ENCODE measurements at regions not wholly inside any gene's neighbourhood (a gene's known extent, or its start where the extent isn't known, plus 50 kb on each side); places are given as distances from the start of the nearest gene placed in this dataset.
"Not testable (repeated sequence)": the region's sequence is repeated elsewhere in the genome, so short reads cannot be mapped to it uniquely, and the experiment has no call there.

DNA sequence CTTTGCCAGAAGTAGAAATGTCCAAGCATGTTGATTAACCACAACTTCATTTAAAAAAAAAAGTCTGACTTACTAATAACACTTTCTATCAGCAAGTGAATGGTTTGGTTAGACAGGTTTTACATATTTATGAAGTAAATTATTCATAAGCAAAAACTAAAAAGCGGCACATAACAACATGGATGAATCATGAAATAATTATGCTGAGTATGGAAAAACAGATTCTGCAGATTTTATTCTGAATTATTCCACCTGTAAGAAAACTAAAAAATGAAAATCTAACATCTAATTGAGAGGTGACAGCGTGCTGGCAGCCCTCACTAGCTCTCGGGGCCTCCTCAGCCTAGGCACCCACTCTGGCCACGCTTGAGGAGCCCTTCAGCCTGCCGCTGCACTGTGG is 173.5 kb downstream of the ADAM29 start:
- WGBS, 4 donors = 66 to 87% (median 73%) methylated on average over 5 of the region's 5 CpGs
- no peak overlapping the region for H3K27ac ChIP-seq
- TF ChIP-seq, protein P1, sequence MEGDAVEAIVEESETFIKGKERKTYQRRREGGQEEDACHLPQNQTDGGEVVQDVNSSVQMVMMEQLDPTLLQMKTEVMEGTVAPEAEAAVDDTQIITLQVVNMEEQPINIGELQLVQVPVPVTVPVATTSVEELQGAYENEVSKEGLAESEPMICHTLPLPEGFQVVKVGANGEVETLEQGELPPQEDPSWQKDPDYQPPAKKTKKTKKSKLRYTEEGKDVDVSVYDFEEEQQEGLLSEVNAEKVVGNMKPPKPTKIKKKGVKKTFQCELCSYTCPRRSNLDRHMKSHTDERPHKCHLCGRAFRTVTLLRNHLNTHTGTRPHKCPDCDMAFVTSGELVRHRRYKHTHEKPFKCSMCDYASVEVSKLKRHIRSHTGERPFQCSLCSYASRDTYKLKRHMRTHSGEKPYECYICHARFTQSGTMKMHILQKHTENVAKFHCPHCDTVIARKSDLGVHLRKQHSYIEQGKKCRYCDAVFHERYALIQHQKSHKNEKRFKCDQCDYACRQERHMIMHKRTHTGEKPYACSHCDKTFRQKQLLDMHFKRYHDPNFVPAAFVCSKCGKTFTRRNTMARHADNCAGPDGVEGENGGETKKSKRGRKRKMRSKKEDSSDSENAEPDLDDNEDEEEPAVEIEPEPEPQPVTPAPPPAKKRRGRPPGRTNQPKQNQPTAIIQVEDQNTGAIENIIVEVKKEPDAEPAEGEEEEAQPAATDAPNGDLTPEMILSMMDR (IDR thresholded peaks at IDR 0.05) = no peak
- TF ChIP-seq POLR2A (IDR thresholded peaks at IDR 0.05) = no peak
- no peaks in the 10 kb centered on the region for H3K4me1 ChIP-seq (replicated peaks in 1 of 2)
- DNase-seq = no peak
- H3K36me3 ChIP-seq (replicated peaks in 1 of 2) = no peaks in the 10 kb centered on the region
- H3K4me3 ChIP-seq = no peak overlapping the region
- no peaks in the 10 kb centered on the region for H3K27me3 ChIP-seq
- no peaks in the 10 kb centered on the region for H3K9me3 ChIP-seq (replicated peaks in 1 of 3)
- intact Hi-C loops (cut with DNase I) = no loop called here

DNA sequence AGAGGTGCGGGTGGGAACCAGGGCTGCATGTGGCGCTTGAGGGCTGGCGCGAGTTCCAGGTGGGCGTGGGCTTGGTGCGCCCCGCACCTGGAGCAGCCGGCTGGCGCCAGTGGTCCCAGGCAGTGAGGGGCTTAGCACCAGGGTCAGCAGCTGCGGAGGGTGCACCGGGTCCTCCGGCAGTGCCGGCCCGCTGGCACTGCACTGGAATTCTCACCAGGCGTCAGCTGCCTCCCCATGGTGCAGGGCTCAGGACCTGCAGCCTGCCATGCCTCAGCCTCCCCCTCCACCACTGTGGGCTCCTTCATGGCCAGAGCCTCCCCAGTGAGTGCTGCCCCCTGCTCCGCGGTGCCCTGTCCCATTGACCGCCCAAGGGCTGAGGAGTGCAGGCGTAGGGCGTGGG is 174.0 kb downstream of the ADAM29 start:
- no peak for DNase-seq
- Histone ChIP-seq H3K27ac (no peak overlapping the region), H3K4me3 (no peak overlapping the region), H3K9me3 (replicated peaks in 1 of 3) (no peaks in the 10 kb centered on the region), H3K27me3 (no peaks in the 10 kb centered on the region), H3K4me1 (replicated peaks in 1 of 2) (no peaks in the 10 kb centered on the region), H3K36me3 (replicated peaks in 1 of 2) (no peaks in the 10 kb centered on the region)
- intact Hi-C loops (cut with DNase I) = no loop called here
- WGBS, 4 donors = 79 to 88% (median 82%) methylated on average over 7 to 19 of the region's 20 CpGs
- TF ChIP-seq, protein P1 (IDR thresholded peaks at IDR 0.05) = no peak
- no peak for TF ChIP-seq POLR2A (IDR thresholded peaks at IDR 0.05)

DNA sequence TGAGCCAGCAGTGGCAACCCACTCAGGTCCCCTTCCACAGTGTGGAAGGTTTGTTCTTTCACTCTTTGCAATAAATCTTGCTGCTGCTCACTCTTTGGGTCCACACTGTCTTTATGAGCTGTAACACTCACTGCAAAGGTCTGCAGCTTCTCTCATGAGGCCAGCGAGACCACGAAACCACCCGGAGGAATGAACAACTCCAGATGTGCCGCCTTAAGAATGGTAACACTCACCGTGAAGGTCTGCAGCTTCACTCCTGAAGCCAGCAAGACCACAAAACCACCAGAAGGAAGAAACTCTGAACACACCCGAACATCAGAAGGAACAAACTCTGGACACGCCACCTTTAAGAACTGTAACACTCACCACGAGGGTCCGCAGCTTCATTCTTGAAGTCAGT is 174.9 kb downstream of the ADAM29 start:
- H3K4me3 ChIP-seq; H3K27me3 ChIP-seq; H3K9me3 ChIP-seq (replicated peaks in 1 of 3); H3K27ac ChIP-seq; H3K4me1 ChIP-seq (replicated peaks in 1 of 2); DNase-seq; intact Hi-C loops (cut with DNase I); H3K36me3 ChIP-seq (replicated peaks in 1 of 2): not testable (repeated sequence)
- 76 to 85% (median 83%) methylated on average over 6 to 9 of the region's 9 CpGs for WGBS, 4 donors

DNA sequence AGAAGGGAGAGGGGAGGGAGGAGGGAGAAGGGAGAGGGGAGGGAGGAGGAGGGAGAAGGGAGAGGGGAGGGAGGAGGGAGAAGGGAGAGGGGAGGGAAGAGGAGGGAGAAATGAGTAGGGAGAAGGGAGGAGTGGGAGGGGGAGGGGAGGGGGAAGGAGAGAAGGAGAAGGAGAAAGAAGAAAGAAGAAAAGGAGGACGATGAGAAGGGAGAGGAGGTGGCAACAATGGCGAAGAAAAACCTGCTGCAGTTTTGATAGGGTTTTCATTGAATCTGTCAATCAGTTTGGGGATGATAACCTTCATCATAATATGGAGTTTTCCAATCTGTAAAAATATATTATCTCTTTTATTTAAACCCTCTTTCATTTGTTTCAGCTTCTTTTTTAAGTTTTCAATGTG is 185.2 kb downstream of the ADAM29 start:
- no peaks in the 10 kb centered on the region for H3K4me1 ChIP-seq (replicated peaks in 1 of 2)
- no peaks in the 10 kb centered on the region for H3K36me3 ChIP-seq (replicated peaks in 1 of 2)
- TF ChIP-seq POLR2A (IDR thresholded peaks at IDR 0.05) = no peak
- TF ChIP-seq, protein P1 (IDR thresholded peaks at IDR 0.05) = no peak
- H3K4me3 ChIP-seq = no peak overlapping the region
- intact Hi-C loops (cut with DNase I) = no loop called here
- no peak for DNase-seq
- H3K9me3 ChIP-seq (replicated peaks in 1 of 3) = no peaks in the 10 kb centered on the region
- WGBS, 4 donors = 70 to 78% (median 74%) methylated on average over 2 of the region's 2 CpGs
- H3K27ac ChIP-seq = no peak overlapping the region
- H3K27me3 ChIP-seq = no peaks in the 10 kb centered on the region

DNA sequence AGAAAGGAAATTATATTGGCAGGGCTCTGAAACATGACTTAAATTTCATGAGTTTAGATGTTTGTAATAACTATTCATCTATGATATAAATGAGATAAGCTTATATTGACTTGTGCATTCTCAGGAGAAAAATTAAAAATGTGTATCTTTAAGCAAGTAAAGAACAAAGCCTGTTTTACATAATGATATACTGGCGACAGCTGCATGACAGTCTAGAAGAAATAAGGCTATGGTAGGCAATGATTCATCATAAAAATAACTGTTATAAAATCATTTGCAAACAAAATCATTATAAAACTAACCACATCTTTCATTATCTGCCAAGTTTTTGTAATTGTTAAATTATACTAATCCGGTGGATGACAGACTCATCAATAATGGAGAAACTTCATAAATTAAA is 188.1 kb downstream of the ADAM29 start:
- Histone ChIP-seq H3K9me3 (replicated peaks in 1 of 3) (no peaks in the 10 kb centered on the region), H3K27ac (no peak overlapping the region), H3K36me3 (replicated peaks in 1 of 2) (no peaks in the 10 kb centered on the region), H3K4me1 (replicated peaks in 1 of 2) (no peaks in the 10 kb centered on the region), H3K27me3 (no peaks in the 10 kb centered on the region), H3K4me3 (no peak overlapping the region)
- no peak for DNase-seq
- no peak for TF ChIP-seq POLR2A (IDR thresholded peaks at IDR 0.05)
- TF ChIP-seq, protein P1 (IDR thresholded peaks at IDR 0.05) = no peak
- intact Hi-C loops (cut with DNase I) = no loop called here
- 52 to 72% (median 61%) methylated on average over 2 of the region's 2 CpGs for WGBS, 4 donors

Measured in adrenal gland (tissue), 9 donors.